ENCODE measurements at regions not wholly inside any gene's neighbourhood (a gene's known extent, or its start where the extent isn't known, plus 50 kb on each side); places are given as distances from the start of the nearest gene placed in this dataset.
"Not testable (repeated sequence)": the region's sequence is repeated elsewhere in the genome, so short reads cannot be mapped to it uniquely, and the experiment has no call there.

- Histone ChIP-seq H3K27me3 (ENCODE audit: control insufficient read depth, insufficient read depth, low read length) (no peaks in the 10 kb centered on the region), H3K4me3 (ENCODE audit: low read length) (no peak overlapping the region), H3K4me2 (ENCODE audit: low read length) (no peak overlapping the region), H3K4me1 (ENCODE audit: control insufficient read depth, insufficient read depth, low read length) (no peaks in the 10 kb centered on the region), H3K36me3 (ENCODE audit: insufficient read depth, low read length) (no peaks in the 10 kb centered on the region), H3K9ac (ENCODE audit: low read depth, low read length) (no peak overlapping the region), H3K9me3 (replicated peaks; ENCODE audit: low read length) (no peaks in the 10 kb centered on the region)
These were observed 116.2 kb downstream of the BMP4 start for GRCh38 chr14:53840444-53840843.

- no peaks in the 10 kb centered on the region for H3K9me3 ChIP-seq (replicated peaks; ENCODE audit: low read length)
- H3K4me2 ChIP-seq (ENCODE audit: low read length): no peak overlapping the region
- no peak overlapping the region for H3K4me3 ChIP-seq (ENCODE audit: low read length)
- H3K36me3 ChIP-seq (ENCODE audit: insufficient read depth, low read length): no peaks in the 10 kb centered on the region
- no peak overlapping the region for H3K9ac ChIP-seq (ENCODE audit: low read depth, low read length)
- H3K4me1 ChIP-seq (ENCODE audit: control insufficient read depth, insufficient read depth, low read length): no peaks in the 10 kb centered on the region
- no peaks in the 10 kb centered on the region for H3K27me3 ChIP-seq (ENCODE audit: control insufficient read depth, insufficient read depth, low read length)
These were observed 118.3 kb downstream of the BMP4 start for GRCh38 chr14:53838374-53838773.

DNA sequence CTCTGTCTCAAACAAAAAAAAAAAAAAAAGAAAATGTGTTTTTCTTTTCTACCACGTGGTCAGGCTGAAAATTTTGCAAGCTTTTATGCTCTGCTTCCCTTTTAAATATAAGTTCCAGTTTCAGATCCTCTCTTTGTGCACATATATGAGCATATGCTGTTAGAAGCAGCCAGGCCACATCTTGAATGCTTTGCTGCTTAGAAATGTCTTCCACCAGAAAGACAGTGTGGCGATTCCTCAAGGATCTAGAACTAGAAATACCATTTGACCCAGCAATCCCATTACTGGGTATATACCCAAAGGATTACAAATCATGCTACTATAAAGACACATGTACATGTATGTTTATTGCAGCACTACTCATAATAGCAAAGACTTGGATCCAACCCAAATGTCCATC is 119.0 kb downstream of the BMP4 start:
- H3K4me3 ChIP-seq (ENCODE audit: low read length); H3K36me3 ChIP-seq (ENCODE audit: insufficient read depth, low read length); H3K9ac ChIP-seq (ENCODE audit: low read depth, low read length); H3K4me2 ChIP-seq (ENCODE audit: low read length); H3K4me1 ChIP-seq (ENCODE audit: control insufficient read depth, insufficient read depth, low read length); H3K27me3 ChIP-seq (ENCODE audit: control insufficient read depth, insufficient read depth, low read length); H3K9me3 ChIP-seq (replicated peaks; ENCODE audit: low read length): not testable (repeated sequence)

DNA sequence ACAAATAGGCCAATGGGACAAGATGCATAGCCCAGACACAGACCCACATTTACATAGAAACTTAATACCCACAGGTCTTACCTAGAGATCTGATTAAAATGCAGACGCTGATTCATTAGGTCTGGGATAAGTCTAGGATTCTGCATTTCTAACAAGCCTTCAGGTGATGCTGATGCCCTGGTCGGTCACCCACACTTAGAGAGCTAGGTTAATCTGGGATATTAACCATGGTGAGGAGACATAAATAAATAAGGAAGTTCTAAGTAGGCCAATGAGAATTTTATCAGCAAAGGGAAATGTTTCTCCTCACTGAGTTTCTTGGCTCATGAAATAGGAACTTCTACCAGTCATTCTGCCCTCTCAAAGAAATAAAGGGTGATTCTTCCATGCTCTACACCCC is 120.1 kb downstream of the BMP4 start:
- H3K36me3 ChIP-seq (ENCODE audit: insufficient read depth, low read length): no peaks in the 10 kb centered on the region
- no peaks in the 10 kb centered on the region for H3K4me1 ChIP-seq (ENCODE audit: control insufficient read depth, insufficient read depth, low read length)
- H3K4me3 ChIP-seq (ENCODE audit: low read length): no peak overlapping the region
- no peak overlapping the region for H3K9ac ChIP-seq (ENCODE audit: low read depth, low read length)
- no peaks in the 10 kb centered on the region for H3K9me3 ChIP-seq (replicated peaks; ENCODE audit: low read length)
- no peak overlapping the region for H3K4me2 ChIP-seq (ENCODE audit: low read length)
- no peaks in the 10 kb centered on the region for H3K27me3 ChIP-seq (ENCODE audit: control insufficient read depth, insufficient read depth, low read length)

GRCh38 chr14:53828820-53829219 is 127.8 kb downstream of the BMP4 start:
- Histone ChIP-seq H3K4me2 (ENCODE audit: low read length) (no peak overlapping the region), H3K4me3 (ENCODE audit: low read length) (no peak overlapping the region)

GRCh38 chr14:53824061-53824460 is 132.6 kb downstream of the BMP4 start:
- Histone ChIP-seq H3K9me3 (replicated peaks; ENCODE audit: low read length) (no peaks in the 10 kb centered on the region), H3K4me2 (ENCODE audit: low read length) (no peak overlapping the region), H3K27me3 (ENCODE audit: control insufficient read depth, insufficient read depth, low read length) (no peaks in the 10 kb centered on the region), H3K36me3 (ENCODE audit: insufficient read depth, low read length) (no peaks in the 10 kb centered on the region), H3K4me1 (ENCODE audit: control insufficient read depth, insufficient read depth, low read length) (no peaks in the 10 kb centered on the region), H3K4me3 (ENCODE audit: low read length) (no peak overlapping the region), H3K9ac (ENCODE audit: low read depth, low read length) (no peak overlapping the region)

More at GRCh38 chr14:53828820-53829219, 127.8 kb downstream of the BMP4 start:
- H3K9me3 ChIP-seq (replicated peaks; ENCODE audit: low read length): no peaks in the 10 kb centered on the region
- no peaks in the 10 kb centered on the region for H3K4me1 ChIP-seq (ENCODE audit: control insufficient read depth, insufficient read depth, low read length)
- no peak overlapping the region for H3K9ac ChIP-seq (ENCODE audit: low read depth, low read length)
- no peaks in the 10 kb centered on the region for H3K36me3 ChIP-seq (ENCODE audit: insufficient read depth, low read length)
- no peaks in the 10 kb centered on the region for H3K27me3 ChIP-seq (ENCODE audit: control insufficient read depth, insufficient read depth, low read length)

DNA sequence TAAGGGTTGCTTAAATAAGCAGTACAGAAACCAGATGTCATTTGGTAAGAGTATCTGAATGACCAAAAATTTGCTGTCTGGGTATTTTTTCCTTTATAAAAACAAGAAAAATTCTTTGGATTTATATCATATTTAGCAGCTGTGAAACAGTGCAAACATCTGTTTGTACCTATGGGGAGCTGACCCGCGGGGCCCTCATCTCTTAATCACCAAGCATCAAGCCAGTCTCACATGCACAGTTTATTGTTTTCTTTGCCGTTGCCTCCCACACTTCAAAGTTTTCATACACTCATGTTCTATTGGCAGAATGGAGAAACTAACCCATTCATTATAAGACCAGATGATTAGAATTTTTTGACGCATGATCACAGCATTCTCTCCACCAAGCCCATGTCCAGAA is 142.2 kb downstream of the BMP4 start:
- no peak overlapping the region for H3K9ac ChIP-seq (ENCODE audit: low read depth, low read length)
- no peaks in the 10 kb centered on the region for H3K36me3 ChIP-seq (ENCODE audit: insufficient read depth, low read length)
- no peak overlapping the region for H3K4me3 ChIP-seq (ENCODE audit: low read length)
- H3K4me2 ChIP-seq (ENCODE audit: low read length): no peak overlapping the region
- no peaks in the 10 kb centered on the region for H3K4me1 ChIP-seq (ENCODE audit: control insufficient read depth, insufficient read depth, low read length)
- no peaks in the 10 kb centered on the region for H3K9me3 ChIP-seq (replicated peaks; ENCODE audit: low read length)
- no peaks in the 10 kb centered on the region for H3K27me3 ChIP-seq (ENCODE audit: control insufficient read depth, insufficient read depth, low read length)

GRCh38 chr14:53810221-53810620 is 146.4 kb downstream of the BMP4 start:
- Histone ChIP-seq H3K27me3 (ENCODE audit: control insufficient read depth, insufficient read depth, low read length) (no peaks in the 10 kb centered on the region), H3K9ac (ENCODE audit: low read depth, low read length) (no peak overlapping the region), H3K36me3 (ENCODE audit: insufficient read depth, low read length) (no peaks in the 10 kb centered on the region), H3K9me3 (replicated peaks; ENCODE audit: low read length) (no peaks in the 10 kb centered on the region), H3K4me1 (ENCODE audit: control insufficient read depth, insufficient read depth, low read length) (peaks cover 6% of the 10 kb centered on the region), H3K4me3 (ENCODE audit: low read length) (no peak overlapping the region), H3K4me2 (ENCODE audit: low read length) (no peak overlapping the region)

DNA sequence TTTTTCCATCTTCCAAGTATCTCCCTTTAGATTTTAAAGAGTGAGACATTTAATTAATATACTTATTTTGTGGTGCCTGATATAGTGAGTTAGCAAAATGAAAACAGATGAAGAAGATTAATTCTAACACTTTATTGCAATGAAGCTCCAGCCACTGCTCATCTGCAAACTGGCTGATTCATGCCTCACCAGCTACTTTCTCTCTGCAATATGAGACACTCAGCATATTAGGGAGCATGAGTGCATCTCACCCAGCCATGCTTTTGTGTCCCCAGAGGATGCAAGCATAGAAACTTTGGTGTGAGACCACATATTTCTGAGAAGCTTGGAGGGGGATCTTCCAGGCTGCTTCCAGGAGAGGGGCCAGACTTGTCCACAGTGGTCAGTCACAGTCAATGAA is 148.6 kb downstream of the BMP4 start:
- H3K36me3 ChIP-seq (ENCODE audit: insufficient read depth, low read length): no peaks in the 10 kb centered on the region
- no peaks in the 10 kb centered on the region for H3K27me3 ChIP-seq (ENCODE audit: control insufficient read depth, insufficient read depth, low read length)
- no peaks in the 10 kb centered on the region for H3K9me3 ChIP-seq (replicated peaks; ENCODE audit: low read length)
- no peak overlapping the region for H3K4me3 ChIP-seq (ENCODE audit: low read length)
- peaks cover 6% of the 10 kb centered on the region for H3K4me1 ChIP-seq (ENCODE audit: control insufficient read depth, insufficient read depth, low read length)
- no peak overlapping the region for H3K4me2 ChIP-seq (ENCODE audit: low read length)
- no peak overlapping the region for H3K9ac ChIP-seq (ENCODE audit: low read depth, low read length)

DNA sequence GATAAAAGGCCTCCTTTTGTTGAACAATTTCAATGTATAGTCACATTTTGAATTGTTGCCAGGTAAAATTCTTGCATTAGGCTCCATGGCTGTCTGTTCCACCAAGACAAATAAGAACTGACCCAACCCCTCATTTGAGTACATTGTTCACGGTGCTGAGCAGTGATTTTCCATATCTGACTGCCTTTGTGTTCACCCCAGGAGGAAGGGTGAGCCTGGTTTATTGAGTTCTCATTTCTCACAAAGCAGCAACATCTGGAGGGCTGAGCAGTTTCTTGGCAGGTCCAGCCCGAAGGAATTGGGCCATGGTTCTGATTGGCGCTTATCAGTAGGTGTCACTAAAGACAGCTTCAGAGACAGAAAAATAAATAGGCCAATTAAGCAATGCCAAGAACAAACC is 149.1 kb downstream of the BMP4 start:
- Histone ChIP-seq H3K4me1 (ENCODE audit: control insufficient read depth, insufficient read depth, low read length) (peaks cover 6% of the 10 kb centered on the region), H3K9ac (ENCODE audit: low read depth, low read length) (no peak overlapping the region), H3K9me3 (replicated peaks; ENCODE audit: low read length) (no peaks in the 10 kb centered on the region), H3K4me2 (ENCODE audit: low read length) (no peak overlapping the region), H3K4me3 (ENCODE audit: low read length) (no peak overlapping the region), H3K36me3 (ENCODE audit: insufficient read depth, low read length) (no peaks in the 10 kb centered on the region), H3K27me3 (ENCODE audit: control insufficient read depth, insufficient read depth, low read length) (no peaks in the 10 kb centered on the region)

DNA sequence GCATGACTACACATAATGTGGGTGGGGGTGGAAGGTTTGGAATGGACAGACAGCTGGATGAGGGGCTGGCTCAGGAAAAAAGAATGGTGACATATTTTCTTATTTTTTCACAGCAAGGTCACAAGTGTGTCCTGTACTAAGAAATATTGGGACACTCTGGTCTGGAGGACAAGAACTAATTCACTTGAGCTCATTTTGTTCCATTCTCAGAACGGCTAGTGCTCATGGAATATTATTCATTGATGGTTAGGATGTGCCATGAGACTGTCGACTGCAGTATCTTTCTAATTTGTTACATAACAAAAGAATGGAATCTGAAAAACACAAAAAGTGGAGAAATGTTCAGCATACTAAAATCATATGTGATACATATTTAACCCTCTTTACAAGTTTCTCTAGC is 149.5 kb downstream of the BMP4 start:
- Histone ChIP-seq H3K9ac (ENCODE audit: low read depth, low read length) (no peak overlapping the region), H3K4me2 (ENCODE audit: low read length) (no peak overlapping the region), H3K4me1 (ENCODE audit: control insufficient read depth, insufficient read depth, low read length) (peaks cover 6% of the 10 kb centered on the region), H3K9me3 (replicated peaks; ENCODE audit: low read length) (no peaks in the 10 kb centered on the region), H3K36me3 (ENCODE audit: insufficient read depth, low read length) (no peaks in the 10 kb centered on the region), H3K4me3 (ENCODE audit: low read length) (no peak overlapping the region), H3K27me3 (ENCODE audit: control insufficient read depth, insufficient read depth, low read length) (no peaks in the 10 kb centered on the region)

DNA sequence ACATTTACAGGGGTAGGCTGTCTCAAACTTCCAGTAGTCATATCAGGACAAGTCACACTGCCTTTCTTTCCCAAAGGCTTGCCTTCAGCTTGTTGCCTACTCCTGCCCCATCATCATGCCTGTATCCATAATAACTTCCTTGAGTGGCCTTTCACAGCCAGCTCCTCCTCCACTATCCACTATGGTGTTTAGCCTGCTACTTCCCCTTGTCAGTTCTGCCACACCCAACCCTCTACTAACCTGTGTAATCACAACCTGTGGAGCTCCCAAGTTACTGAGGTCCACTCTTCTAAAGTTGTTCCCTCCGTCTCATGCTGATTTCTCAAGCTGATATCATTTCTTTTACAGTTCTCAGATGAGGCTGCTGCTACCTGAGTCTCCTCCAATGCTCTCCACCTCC is 159.9 kb downstream of the BMP4 start:
- Histone ChIP-seq H3K36me3 (ENCODE audit: insufficient read depth, low read length) (no peaks in the 10 kb centered on the region), H3K9ac (ENCODE audit: low read depth, low read length) (no peak overlapping the region), H3K4me1 (ENCODE audit: control insufficient read depth, insufficient read depth, low read length) (no peaks in the 10 kb centered on the region), H3K9me3 (replicated peaks; ENCODE audit: low read length) (no peaks in the 10 kb centered on the region), H3K4me3 (ENCODE audit: low read length) (no peak overlapping the region), H3K4me2 (ENCODE audit: low read length) (no peak overlapping the region), H3K27me3 (ENCODE audit: control insufficient read depth, insufficient read depth, low read length) (peaks cover 25% of the 10 kb centered on the region)

All from skeletal muscle satellite cell (primary cell).